CD4-positive, alpha-beta T cell (primary cell): ENCODE measurements at regions not wholly inside any gene's neighbourhood (a gene's known extent, or its start where the extent isn't known, plus 50 kb on each side); places are given as distances from the start of the nearest gene placed in this dataset.
"Not testable (repeated sequence)": the region's sequence is repeated elsewhere in the genome, so short reads cannot be mapped to it uniquely, and the experiment has no call there.

Experiments used
- ATAC-seq: fragments of 200-7000 bp; cut with Tn5 transposase; one replicate; pipeline ENCODE4 v1.10.0; 2022; ENCODE audit warnings: mild to moderate bottlenecking; ENCODE audit not compliant: poor library complexity
- CTCF ChIA-PET: fragments of 350-600 bp; sonication (Branson Sonifier 250); formaldehyde crosslinking; loops from one replicate; lab custom pipeline; 2021; ENCODE audit warnings: antibody characterized with exemption, inconsistent platforms; lab: Charles Lee
- POLR2A ChIA-PET: fragments of 350-600 bp; sonication (Branson Sonifier 250); formaldehyde crosslinking; loops from one replicate; lab custom pipeline; 2021; ENCODE audit warnings: antibody characterized with exemption, inconsistent platforms; lab: Charles Lee
- DNase-seq, 14 experiments: peaks; one replicate each; pipeline ENCODE4 v3.0.0-alpha.2; 2013 to 2020; ENCODE audit warnings: mixed read lengths in 2 of 14
- H3K27ac ChIP-seq, 2 donors: one replicate each; pipeline versions ENCODE4 v1.5.1 to v1.7.0; 2013; ENCODE audit warnings: low read length in 2 of 2, low read depth in 1 of 2, mild to moderate bottlenecking in 1 of 2
- H3K27me3 ChIP-seq, 2 experiments: 1 replicate in 1 of 2; 2 replicates in 1 of 2; pipeline versions ENCODE4 v1.6.1 to v1.7.0; 2013; ENCODE audit warnings: low read length in 2 of 2, control low read depth in 1 of 2, mild to moderate bottlenecking in 1 of 2, moderate library complexity in 1 of 2; ENCODE audit not compliant: insufficient read depth in 2 of 2, control insufficient read depth in 1 of 2
- H3K36me3 ChIP-seq: one replicate; pipeline ENCODE4 v1.6.1; 2013; ENCODE audit warnings: low read length, control low read depth; ENCODE audit not compliant: insufficient read depth
- H3K4me1 ChIP-seq: one replicate; pipeline ENCODE4 v1.6.1; 2013; ENCODE audit warnings: low read length, control low read depth; ENCODE audit not compliant: insufficient read depth
- H3K4me3 ChIP-seq: one replicate; pipeline ENCODE4 v1.5.1; 2013; ENCODE audit warnings: mild to moderate bottlenecking, low read length, moderate library complexity
- H3K9me3 ChIP-seq, 2 experiments: 1 replicate in 1 of 2; 2 replicates in 1 of 2; pipeline versions ENCODE4 v1.6.1 to v1.7.0; 2013; ENCODE audit warnings: low read length in 2 of 2, mild to moderate bottlenecking in 2 of 2, control low read depth in 1 of 2, moderate library complexity in 1 of 2; ENCODE audit not compliant: control insufficient read depth in 1 of 2, insufficient read depth in 1 of 2
- H3K27ac Mint-ChIP-seq: one replicate; pipeline ENCODE4 v1.8.0; 2020; ENCODE audit warnings: mixed read lengths
- H3K27me3 Mint-ChIP-seq: one replicate; pipeline ENCODE4 v1.8.0; 2021; ENCODE audit warnings: mixed read lengths
- H3K36me3 Mint-ChIP-seq: one replicate; pipeline ENCODE4 v1.8.0; 2021; ENCODE audit warnings: low read depth, mixed read lengths
- H3K4me1 Mint-ChIP-seq: one replicate; pipeline ENCODE4 v1.8.0; 2021; ENCODE audit warnings: low read depth, mixed read lengths
- H3K4me3 Mint-ChIP-seq: one replicate; pipeline ENCODE4 v1.8.0; 2020; ENCODE audit warnings: mild to moderate bottlenecking, mixed read lengths
- H3K9me3 Mint-ChIP-seq: one replicate; pipeline ENCODE4 v1.8.0; 2020; ENCODE audit warnings: mixed read lengths
- intact Hi-C, 2 experiments: fragments of 100-400 bp; cut with DNase I in 1 of 2; cut with micrococcal nuclease in 1 of 2; formaldehyde crosslinking; loops; one replicate each; pipeline versions ENCODE4 v1.15.1 to v1.9.0; 2023 to 2025; cut with DNase I, micrococcal nuclease
- TF ChIP-seq, protein P1 (sequence below): fragments of 200-600 bp; IDR thresholded peaks from one replicate; pipeline ENCODE4 v1.8.0; 2022; ENCODE audit warnings: antibody characterized with exemption, mild to moderate bottlenecking

DNA sequence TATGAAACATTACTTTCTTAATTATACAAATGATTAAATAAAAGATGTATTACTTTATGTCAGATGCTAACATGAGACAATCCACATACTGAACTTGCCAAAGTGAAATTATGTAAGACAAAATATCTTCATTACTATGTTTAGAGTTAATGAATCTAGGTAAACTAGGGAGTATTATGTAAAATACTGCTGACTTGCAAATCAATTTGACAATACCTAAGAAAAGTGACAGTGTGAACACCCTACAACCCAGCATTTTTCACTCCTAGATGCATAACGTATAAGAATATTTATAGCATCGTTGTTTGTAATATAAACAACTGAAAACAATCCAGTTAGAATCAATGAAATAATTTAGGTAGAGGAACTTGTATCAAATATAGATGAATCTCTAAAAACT lies 546.3 kb downstream of the MAGEB5 start:
- Mint-ChIP-seq H3K4me1 (no peaks in the 10 kb centered on the region), H3K27ac (no peak overlapping the region), H3K9me3 (no peaks in the 10 kb centered on the region), H3K36me3 (no peaks in the 10 kb centered on the region), H3K27me3 (no peaks in the 10 kb centered on the region), H3K4me3 (no peak overlapping the region)
- Histone ChIP-seq H3K4me3 (no peak overlapping the region), H3K27ac (no peak overlapping the region), H3K36me3 (no peaks in the 10 kb centered on the region), H3K27me3 (no peaks in the 10 kb centered on the region), H3K9me3 (no peaks in the 10 kb centered on the region), H3K4me1 (no peaks in the 10 kb centered on the region)
- ATAC-seq (no peak), DNase-seq (no peak)
- intact Hi-C loops: no loop called here
- TF ChIP-seq, protein P1, sequence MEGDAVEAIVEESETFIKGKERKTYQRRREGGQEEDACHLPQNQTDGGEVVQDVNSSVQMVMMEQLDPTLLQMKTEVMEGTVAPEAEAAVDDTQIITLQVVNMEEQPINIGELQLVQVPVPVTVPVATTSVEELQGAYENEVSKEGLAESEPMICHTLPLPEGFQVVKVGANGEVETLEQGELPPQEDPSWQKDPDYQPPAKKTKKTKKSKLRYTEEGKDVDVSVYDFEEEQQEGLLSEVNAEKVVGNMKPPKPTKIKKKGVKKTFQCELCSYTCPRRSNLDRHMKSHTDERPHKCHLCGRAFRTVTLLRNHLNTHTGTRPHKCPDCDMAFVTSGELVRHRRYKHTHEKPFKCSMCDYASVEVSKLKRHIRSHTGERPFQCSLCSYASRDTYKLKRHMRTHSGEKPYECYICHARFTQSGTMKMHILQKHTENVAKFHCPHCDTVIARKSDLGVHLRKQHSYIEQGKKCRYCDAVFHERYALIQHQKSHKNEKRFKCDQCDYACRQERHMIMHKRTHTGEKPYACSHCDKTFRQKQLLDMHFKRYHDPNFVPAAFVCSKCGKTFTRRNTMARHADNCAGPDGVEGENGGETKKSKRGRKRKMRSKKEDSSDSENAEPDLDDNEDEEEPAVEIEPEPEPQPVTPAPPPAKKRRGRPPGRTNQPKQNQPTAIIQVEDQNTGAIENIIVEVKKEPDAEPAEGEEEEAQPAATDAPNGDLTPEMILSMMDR: no peak
- ChIA-PET POLR2A (no interaction called here), CTCF (no interaction called here)

DNA sequence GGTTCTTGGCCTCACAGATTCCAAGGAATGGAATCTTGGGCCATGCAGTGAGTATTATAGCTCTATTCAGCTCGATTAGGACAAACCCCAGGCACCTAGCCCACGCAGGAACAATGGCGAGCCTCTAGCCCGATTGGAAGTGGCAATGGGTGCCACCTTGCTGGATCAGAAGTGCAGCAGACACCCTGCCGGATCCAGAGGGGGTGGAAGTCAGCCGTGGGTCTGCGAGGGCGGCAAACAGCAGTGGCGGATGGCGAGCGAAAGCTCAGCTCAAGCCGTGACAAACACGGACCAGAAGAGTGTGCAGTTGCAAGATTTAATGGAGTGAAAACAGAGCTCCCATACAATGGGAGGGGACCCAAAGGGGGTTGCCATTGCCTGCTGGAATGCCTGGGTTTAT lies 539.8 kb downstream of the MAGEB5 start:
- DNase-seq, ATAC-seq, H3K36me3 ChIP-seq, H3K4me3 ChIP-seq, H3K4me1 ChIP-seq, H3K4me1 Mint-ChIP-seq, H3K27ac ChIP-seq, H3K27ac Mint-ChIP-seq, H3K9me3 Mint-ChIP-seq, H3K27me3 ChIP-seq, H3K4me3 Mint-ChIP-seq, H3K36me3 Mint-ChIP-seq, intact Hi-C loops, H3K27me3 Mint-ChIP-seq, H3K9me3 ChIP-seq, CTCF ChIA-PET, POLR2A ChIA-PET: not testable (repeated sequence)

DNA sequence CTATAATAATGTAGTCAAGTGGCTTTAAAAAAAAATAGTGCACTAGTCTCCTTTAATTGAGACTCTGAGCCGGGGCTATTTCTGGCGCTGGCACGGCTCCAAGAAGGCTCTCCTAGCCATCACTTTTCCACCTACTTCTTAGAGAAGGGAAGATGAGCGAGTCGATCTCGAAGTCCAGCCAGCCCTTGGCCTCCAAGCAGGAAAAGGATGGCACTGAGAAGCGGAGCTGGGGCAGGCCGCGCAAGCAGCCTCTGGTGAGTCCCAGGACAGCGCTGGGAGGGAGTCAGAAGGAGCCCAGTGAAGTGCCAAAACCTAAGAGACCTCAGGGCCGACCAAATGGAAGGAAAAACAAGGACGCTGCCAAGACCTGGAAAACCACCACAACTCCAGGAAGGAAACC lies 531.9 kb downstream of the MAGEB5 start:
- peaks cover 2% of the 10 kb centered on the region for H3K9me3 Mint-ChIP-seq
- intact Hi-C loops: no loop called here

More for the DNA sequence above, 531.9 kb downstream of the MAGEB5 start:
- TF ChIP-seq, protein P1: no peak
- Histone ChIP-seq H3K4me1 (no peaks in the 10 kb centered on the region), H3K27me3 (no peaks in the 10 kb centered on the region), H3K4me3 (no peak overlapping the region), H3K27ac (no peak overlapping the region), H3K9me3 (peaks cover 0 to 17% of the 10 kb centered on the region in 2 experiments), H3K36me3 (no peaks in the 10 kb centered on the region)
- ATAC-seq (no peak), DNase-seq (no peak)
- H3K27me3 Mint-ChIP-seq: no peaks in the 10 kb centered on the region
- H3K4me1 Mint-ChIP-seq: no peaks in the 10 kb centered on the region
- CTCF ChIA-PET: no interaction called here
- H3K4me3 Mint-ChIP-seq: no peak overlapping the region
- H3K36me3 Mint-ChIP-seq: no peaks in the 10 kb centered on the region
- POLR2A ChIA-PET: no interaction called here
- no peak overlapping the region for H3K27ac Mint-ChIP-seq
